GM12873 (cell line): ENCODE measurements at regions not wholly inside any gene's neighbourhood (a gene's known extent, or its start where the extent isn't known, plus 50 kb on each side); places are given as distances from the start of the nearest gene placed in this dataset.

Experiments used
- CTCF ChIP-seq: IDR thresholded peaks from 2 replicates; pipeline ENCODE4 v1.5.1; 2012; ENCODE audit warnings: low read depth, mild to moderate bottlenecking, moderate library complexity, low read length, control low read depth; ENCODE audit not compliant: insufficient read depth; ENCODE audit errors: missing control alignments

- TF ChIP-seq CTCF: no peak
Measured at GRCh38 chr2:5950736-5951135, 258.6 kb downstream of the SOX11 start.

GRCh38 chr2:5951471-5951870 lies 259.3 kb downstream of the SOX11 start:
- TF ChIP-seq CTCF: no peak

GRCh38 chr2:5953525-5953924 lies 261.3 kb downstream of the SOX11 start:
- TF ChIP-seq CTCF: no peak

- TF ChIP-seq CTCF: no peak
Measured at GRCh38 chr2:5954509-5954908, 262.3 kb downstream of the SOX11 start.

- no peak for TF ChIP-seq CTCF
Measured at GRCh38 chr2:5955921-5956320, 263.7 kb downstream of the SOX11 start.

- TF ChIP-seq CTCF: no peak
Measured at GRCh38 chr2:5959836-5960820, 267.9 kb downstream of the SOX11 start.

GRCh38 chr2:5967506-5967905 lies 275.3 kb downstream of the SOX11 start:
- TF ChIP-seq CTCF: no peak
